Chondrocyte (in vitro differentiated cells): ENCODE measurements at regions not wholly inside any gene's neighbourhood (a gene's known extent, or its start where the extent isn't known, plus 50 kb on each side); places are given as distances from the start of the nearest gene placed in this dataset.

Experiments used
- DNase-seq: peaks from one replicate; pipeline ENCODE4 v3.0.0; 2021; ENCODE audit warnings: mixed read lengths, low spot score
- H3K27ac Mint-ChIP-seq: one replicate; pipeline ENCODE4 v1.8.0; 2021; ENCODE audit warnings: mild to moderate bottlenecking, moderate library complexity, mixed read lengths; ENCODE audit not compliant: unreplicated experiment
- H3K27me3 Mint-ChIP-seq: 2 replicates; pipeline ENCODE4 v1.8.0; 2021; ENCODE audit warnings: low read depth, mixed read lengths
- H3K36me3 Mint-ChIP-seq: 2 replicates; pipeline ENCODE4 v1.8.0; 2021; ENCODE audit warnings: low read depth, mixed read lengths
- H3K4me1 Mint-ChIP-seq: 2 replicates; pipeline ENCODE4 v1.8.0; 2021; ENCODE audit warnings: low read depth, mild to moderate bottlenecking, mixed read lengths
- H3K4me3 Mint-ChIP-seq: one replicate; pipeline ENCODE4 v1.8.0; 2021; ENCODE audit warnings: mild to moderate bottlenecking, moderate library complexity, mixed read lengths; ENCODE audit not compliant: unreplicated experiment
- H3K9me3 Mint-ChIP-seq: 2 replicates; pipeline ENCODE4 v1.8.0; 2021; ENCODE audit warnings: low read depth, mixed read lengths
- CTCF ChIP-seq: fragments of 200-600 bp; sonication (generic); IDR thresholded peaks from 2 replicates; pipeline ENCODE4 v1.5.0; 2021; ENCODE audit warnings: antibody characterized with exemption, mild to moderate bottlenecking, moderate library complexity

- Mint-ChIP-seq H3K4me1 (peaks cover 7% of the 10 kb centered on the region), H3K9me3 (peaks cover 10% of the 10 kb centered on the region), H3K4me3 (no peak overlapping the region), H3K36me3 (no peaks in the 10 kb centered on the region), H3K27ac (no peak overlapping the region), H3K27me3 (no peaks in the 10 kb centered on the region)
- DNase-seq, result no peak
- TF ChIP-seq CTCF, result no peak
Measured at GRCh38 chr4:16952896-16953630, 54.6 kb upstream of the LDB2 start.

GRCh38 chr4:16952462-16952871 is 54.0 kb upstream of the LDB2 start:
- no peak for TF ChIP-seq CTCF
- DNase-seq, result no peak

More at GRCh38 chr4:16952462-16952871, 54.0 kb upstream of the LDB2 start:
- Mint-ChIP-seq H3K9me3 (peaks cover 10% of the 10 kb centered on the region), H3K4me3 (no peak overlapping the region), H3K4me1 (peaks cover 7% of the 10 kb centered on the region), H3K27ac (no peak overlapping the region), H3K36me3 (no peaks in the 10 kb centered on the region), H3K27me3 (no peaks in the 10 kb centered on the region)
